Upper lobe of left lung (tissue), 4 donors: ENCODE measurements at regions not wholly inside any gene's neighbourhood (a gene's known extent, or its start where the extent isn't known, plus 50 kb on each side); places are given as distances from the start of the nearest gene placed in this dataset.

ENCODE experiments used
- EP300 ChIP-seq, 4 donors: sonication (generic); formaldehyde crosslinking; IDR thresholded peaks; one replicate each; pipeline ENCODE4 v1.5.1; 2017; ENCODE audit warnings: antibody characterized with exemption in 4 of 4, control low read depth in 2 of 4
- TF ChIP-seq, protein P1 (sequence below), 6 experiments: fragments of 450-650 bp in 4 of 6; fragments of 200-600 bp in 2 of 6; sonication (generic) in 2 of 6; IDR thresholded peaks; one replicate each; pipeline ENCODE4 v1.5.1; 2016 to 2019; ENCODE audit warnings: antibody characterized with exemption in 6 of 6

DNA sequence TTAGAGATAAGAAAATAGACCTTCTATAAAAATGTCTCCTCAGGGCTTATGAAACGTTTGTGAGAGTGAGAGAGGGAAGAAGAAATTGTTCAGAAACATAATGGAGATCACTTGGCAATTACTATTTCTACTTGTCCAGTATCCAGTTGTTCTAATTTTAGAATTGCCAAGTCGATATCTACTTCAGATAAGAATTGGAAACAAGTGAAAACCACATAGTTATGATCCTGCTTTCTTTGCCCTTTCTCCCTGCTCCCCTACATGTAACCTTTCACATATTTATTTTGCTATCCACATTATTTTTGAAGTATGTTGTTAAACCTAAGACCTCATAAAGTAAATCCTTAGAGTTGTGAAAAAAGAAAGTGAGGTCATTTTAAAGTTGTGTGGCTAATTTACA is 1154.7 kb upstream of the ADGRL2 start:
- TF ChIP-seq EP300 (IDR thresholded peaks at IDR 0.05) = no peak
- TF ChIP-seq, protein P1, sequence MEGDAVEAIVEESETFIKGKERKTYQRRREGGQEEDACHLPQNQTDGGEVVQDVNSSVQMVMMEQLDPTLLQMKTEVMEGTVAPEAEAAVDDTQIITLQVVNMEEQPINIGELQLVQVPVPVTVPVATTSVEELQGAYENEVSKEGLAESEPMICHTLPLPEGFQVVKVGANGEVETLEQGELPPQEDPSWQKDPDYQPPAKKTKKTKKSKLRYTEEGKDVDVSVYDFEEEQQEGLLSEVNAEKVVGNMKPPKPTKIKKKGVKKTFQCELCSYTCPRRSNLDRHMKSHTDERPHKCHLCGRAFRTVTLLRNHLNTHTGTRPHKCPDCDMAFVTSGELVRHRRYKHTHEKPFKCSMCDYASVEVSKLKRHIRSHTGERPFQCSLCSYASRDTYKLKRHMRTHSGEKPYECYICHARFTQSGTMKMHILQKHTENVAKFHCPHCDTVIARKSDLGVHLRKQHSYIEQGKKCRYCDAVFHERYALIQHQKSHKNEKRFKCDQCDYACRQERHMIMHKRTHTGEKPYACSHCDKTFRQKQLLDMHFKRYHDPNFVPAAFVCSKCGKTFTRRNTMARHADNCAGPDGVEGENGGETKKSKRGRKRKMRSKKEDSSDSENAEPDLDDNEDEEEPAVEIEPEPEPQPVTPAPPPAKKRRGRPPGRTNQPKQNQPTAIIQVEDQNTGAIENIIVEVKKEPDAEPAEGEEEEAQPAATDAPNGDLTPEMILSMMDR (IDR thresholded peaks at IDR 0.05) = no peak
